ENCODE measurements at regions not wholly inside any gene's neighbourhood (a gene's known extent, or its start where the extent isn't known, plus 50 kb on each side); places are given as distances from the start of the nearest gene placed in this dataset.

GRCh38 chr9:107874591-107875369 is 385.2 kb upstream of the KLF4 start:
- peak; percentile 13 for DNase-seq (ENCODE audit: low spot score)
- in situ Hi-C loops (cut with MboI; ENCODE audit: low pct_unique_long_range_greater_than_20kb, low sequenced_read_pairs, unreplicated experiment), result no loop called here
- TF ChIP-seq CTCF (IDR thresholded peaks at IDR 0.05; ENCODE audit: extremely low read depth, insufficient read depth, missing control alignments), result no peak

DNA sequence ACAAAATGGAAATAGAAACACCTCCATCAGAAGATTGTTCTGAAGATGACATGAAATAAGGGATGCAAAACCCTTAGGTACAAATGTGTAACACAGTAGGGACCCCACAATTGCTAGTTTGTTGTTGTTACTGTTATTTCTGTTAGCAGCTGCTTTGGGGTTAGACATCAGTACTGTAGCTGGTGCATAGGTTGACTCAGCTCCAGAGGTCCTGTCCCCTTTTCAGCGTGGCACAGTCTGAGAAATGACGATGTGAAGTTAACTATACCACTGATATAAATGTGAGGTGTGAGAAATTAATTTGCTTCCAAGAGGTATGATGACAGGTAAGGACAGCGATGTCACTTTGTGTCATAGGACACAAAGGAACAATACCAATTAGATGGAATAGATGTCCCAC is 384.6 kb upstream of the KLF4 start:
- no peak for TF ChIP-seq CTCF (IDR thresholded peaks at IDR 0.05; ENCODE audit: extremely low read depth, insufficient read depth, missing control alignments)
- DNase-seq (ENCODE audit: low spot score), result no peak
- in situ Hi-C loops (cut with MboI; ENCODE audit: low pct_unique_long_range_greater_than_20kb, low sequenced_read_pairs, unreplicated experiment), result no loop called here

DNA sequence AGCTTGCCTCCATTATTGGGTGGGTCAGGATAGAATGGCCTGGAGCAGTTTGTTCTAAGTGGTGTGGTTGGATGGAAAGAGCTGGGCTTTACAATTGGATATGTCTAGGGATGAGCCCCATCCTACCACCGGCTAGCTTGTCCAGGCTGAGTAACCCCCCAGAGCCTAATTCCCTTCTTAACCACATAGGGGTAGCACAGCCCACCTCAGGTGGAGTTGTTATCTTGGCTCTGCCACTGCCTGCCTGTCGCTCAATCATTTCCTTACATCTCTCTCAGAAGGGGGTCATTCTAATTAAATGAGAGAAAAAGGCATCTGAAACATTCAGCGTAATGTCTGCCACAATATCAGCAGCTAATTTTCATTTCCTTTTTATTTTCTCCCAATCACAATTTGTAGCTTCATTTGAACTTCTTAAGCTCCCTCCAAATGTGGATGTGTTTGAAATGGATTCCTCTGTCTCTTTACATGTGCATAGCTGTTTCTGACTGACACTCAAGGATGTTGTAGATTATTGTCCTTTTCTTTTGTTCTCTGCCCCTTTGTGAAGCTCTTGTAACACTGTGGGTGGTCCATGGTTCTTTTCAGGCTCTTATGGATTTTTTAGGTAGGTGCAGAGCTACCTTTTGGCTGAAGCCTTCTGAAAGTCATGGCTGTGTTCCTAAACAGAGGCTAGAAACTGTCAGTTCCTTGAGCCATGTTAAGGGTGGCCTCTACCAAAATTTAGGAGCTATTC is 383.1 kb upstream of the KLF4 start:
- DNase-seq (ENCODE audit: low spot score), result no peak
- in situ Hi-C loops (cut with MboI; ENCODE audit: low pct_unique_long_range_greater_than_20kb, low sequenced_read_pairs, unreplicated experiment), result no loop called here
- TF ChIP-seq CTCF (IDR thresholded peaks at IDR 0.05; ENCODE audit: extremely low read depth, insufficient read depth, missing control alignments), result no peak

DNA sequence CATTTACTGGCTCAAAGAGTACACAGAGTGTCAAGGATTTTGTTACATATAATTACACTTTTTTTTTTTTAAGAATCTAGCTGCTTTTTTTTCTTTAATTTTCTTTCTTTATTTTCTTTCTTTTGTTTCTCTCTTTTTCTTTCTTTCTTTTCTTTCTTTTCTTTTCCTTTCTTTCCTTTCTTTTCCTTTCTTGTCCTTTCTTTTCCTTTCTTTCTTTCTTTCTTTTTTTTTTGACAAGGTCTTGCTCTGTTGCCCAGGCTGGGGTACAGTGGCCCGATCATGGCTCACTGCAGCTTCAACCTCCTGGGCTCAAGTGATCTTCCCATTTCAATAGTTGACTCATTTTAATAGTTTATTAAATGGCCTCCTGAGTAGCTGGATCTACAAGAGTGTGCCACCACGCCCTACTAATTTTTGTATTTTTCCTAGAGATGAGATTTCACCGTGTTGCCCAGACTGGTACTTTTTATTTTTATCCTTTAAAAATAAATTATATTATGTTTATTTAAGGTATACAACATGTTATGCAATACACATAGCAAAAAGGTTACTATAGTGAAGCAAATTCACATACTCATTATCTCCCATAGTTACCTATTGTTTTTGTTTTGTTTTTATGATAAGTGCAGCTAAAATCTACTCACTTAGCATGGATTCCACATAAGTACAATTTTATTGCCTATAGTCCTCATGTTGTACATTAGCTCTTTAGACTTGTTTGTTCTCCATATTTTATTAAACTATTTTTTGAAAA is 381.5 kb upstream of the KLF4 start:
- in situ Hi-C loops (cut with MboI; ENCODE audit: low pct_unique_long_range_greater_than_20kb, low sequenced_read_pairs, unreplicated experiment), result no loop called here
- TF ChIP-seq CTCF (IDR thresholded peaks at IDR 0.05; ENCODE audit: extremely low read depth, insufficient read depth, missing control alignments), result no peak
- DNase-seq (ENCODE audit: low spot score), result no peak

DNA sequence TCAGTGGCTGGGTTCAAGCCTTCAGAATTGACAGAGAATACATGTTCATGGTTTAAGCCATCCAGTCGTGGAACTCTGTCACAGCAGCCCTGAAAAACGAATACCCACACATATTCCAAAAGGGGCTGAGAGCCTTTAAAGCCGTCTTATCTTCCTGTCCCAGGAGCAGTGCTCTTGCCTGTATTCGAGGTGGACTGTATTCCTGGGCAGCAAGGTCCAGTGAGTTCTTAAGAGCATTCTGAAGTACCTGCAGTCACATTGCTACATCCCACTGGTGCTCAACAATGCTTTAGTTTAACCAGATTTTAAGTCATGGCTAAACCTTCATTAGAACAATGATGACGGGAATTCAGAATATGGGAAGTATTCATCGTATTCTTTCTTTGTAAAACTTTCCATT is 380.7 kb upstream of the KLF4 start:
- TF ChIP-seq CTCF (IDR thresholded peaks at IDR 0.05; ENCODE audit: extremely low read depth, insufficient read depth, missing control alignments), result no peak
- in situ Hi-C loops (cut with MboI; ENCODE audit: low pct_unique_long_range_greater_than_20kb, low sequenced_read_pairs, unreplicated experiment), result no loop called here
- DNase-seq (ENCODE audit: low spot score), result no peak

DNA sequence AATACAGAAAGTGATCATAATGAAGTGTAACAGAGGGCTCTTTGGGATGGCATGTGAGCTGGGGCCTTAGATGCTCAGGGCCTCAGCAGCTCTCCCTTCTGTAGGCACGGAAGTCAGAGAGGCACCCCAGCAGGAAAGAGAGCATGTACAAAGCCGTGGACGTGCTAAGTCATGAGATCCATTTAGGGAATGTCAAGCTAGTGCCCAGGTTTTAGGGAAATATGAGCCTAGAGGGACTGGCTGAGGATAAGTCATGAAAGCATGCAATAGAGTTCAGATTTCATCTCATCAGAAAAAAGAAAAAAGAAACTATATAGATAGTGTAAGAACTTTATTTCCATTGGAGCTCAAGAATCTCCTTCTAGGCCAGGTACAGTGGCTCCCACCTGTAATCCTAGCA is 379.5 kb upstream of the KLF4 start:
- DNase-seq (ENCODE audit: low spot score), result no peak
- in situ Hi-C loops (cut with MboI; ENCODE audit: low pct_unique_long_range_greater_than_20kb, low sequenced_read_pairs, unreplicated experiment), result no loop called here
- TF ChIP-seq CTCF (IDR thresholded peaks at IDR 0.05; ENCODE audit: extremely low read depth, insufficient read depth, missing control alignments), result no peak
